Jurkat, Clone E6-1 (cell line): ENCODE measurements at regions not wholly inside any gene's neighbourhood (a gene's known extent, or its start where the extent isn't known, plus 50 kb on each side); places are given as distances from the start of the nearest gene placed in this dataset.

Experiments
- DNase-seq: peaks from one replicate; pipeline ENCODE4 v3.0.0-alpha.2; 2011; ENCODE audit warnings: low read depth, low spot score
- H3K4me3 ChIP-seq: 2 replicates; pipeline ENCODE4 v1.5.1; 2011; ENCODE audit warnings: mild to moderate bottlenecking, low read length, control low read depth, moderate library complexity

DNA sequence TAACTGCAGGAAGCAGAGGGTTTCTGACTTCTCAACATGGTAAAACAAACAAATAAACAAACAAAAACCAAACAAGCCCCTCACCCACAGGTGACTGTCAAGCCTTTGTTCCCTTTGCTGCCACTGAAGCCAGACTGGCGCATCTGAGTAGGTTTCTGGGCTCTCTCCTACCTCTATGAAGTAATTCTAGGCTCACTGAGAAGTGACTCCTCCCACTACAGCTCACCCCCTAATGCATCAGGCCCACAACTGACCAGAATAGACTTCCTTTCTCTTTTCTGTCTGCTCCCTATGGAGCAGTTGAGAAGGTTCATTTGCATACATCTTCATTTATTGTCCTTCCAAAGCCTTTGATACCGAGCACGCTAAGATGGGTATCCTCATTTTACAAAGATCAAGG is 77.0 kb upstream of the CCL2 start:
- DNase-seq, result no peak
- H3K4me3 ChIP-seq, result no peak overlapping the region

GRCh38 chr17:34182036-34182803 is 72.9 kb upstream of the CCL2 start:
- DNase-seq, result peak; percentile 52
- H3K4me3 ChIP-seq, result no peak overlapping the region

- DNase-seq, result no peak
- H3K4me3 ChIP-seq, result no peak overlapping the region
Observed at GRCh38 chr17:34195987-34196386, 59.1 kb upstream of the CCL2 start.

GRCh38 chr17:34198519-34198918 is 56.6 kb upstream of the CCL2 start:
- no peak for DNase-seq
- no peak overlapping the region for H3K4me3 ChIP-seq

GRCh38 chr17:34199454-34199853 is 55.6 kb upstream of the CCL2 start:
- H3K4me3 ChIP-seq, result no peak overlapping the region; the same call in 1 of the 2 replicates
- peak; percentile 67 for DNase-seq

- H3K4me3 ChIP-seq, result peak overlapping the region; percentile 23
- DNase-seq, result peak; percentile 93
Observed at GRCh38 chr17:34199932-34200534, 55.1 kb upstream of the CCL2 start.

- H3K4me3 ChIP-seq, result no peak overlapping the region
- no peak for DNase-seq
Observed at GRCh38 chr17:34201225-34201624, 53.9 kb upstream of the CCL2 start.

- no peak for DNase-seq
- no peak overlapping the region for H3K4me3 ChIP-seq
Observed at GRCh38 chr17:34201767-34202166, 53.3 kb upstream of the CCL2 start.

DNA sequence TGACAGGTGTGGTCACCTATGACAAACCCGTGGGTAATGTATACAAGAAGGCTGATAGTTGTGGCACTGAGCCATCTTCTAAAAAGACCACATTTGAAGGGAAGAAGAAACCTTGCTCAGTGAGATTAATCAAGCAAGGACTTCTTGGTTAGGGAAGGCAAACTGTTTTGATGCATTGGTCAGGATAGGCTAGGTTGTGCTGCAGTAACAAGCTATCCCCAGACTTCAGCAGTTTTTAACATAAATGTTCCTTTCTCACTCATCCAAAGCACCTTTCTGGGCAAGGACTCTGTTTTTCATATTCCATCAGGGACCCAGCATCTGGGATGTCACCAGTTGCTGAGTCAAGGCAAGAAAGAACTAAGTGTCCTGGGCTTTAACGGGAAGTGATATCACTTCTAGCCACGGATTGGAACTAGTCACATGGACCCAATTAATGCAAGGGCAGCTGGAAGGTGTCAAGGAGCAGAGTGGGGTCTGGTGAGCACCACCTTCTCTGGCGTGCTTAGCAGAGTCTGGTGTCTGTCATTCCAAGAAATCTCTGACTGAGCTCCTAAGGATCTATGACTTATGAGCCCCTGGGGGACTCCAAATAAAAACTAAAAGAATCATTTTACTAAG is 52.0 kb upstream of the CCL2 start:
- H3K4me3 ChIP-seq, result no peak overlapping the region
- no peak for DNase-seq

GRCh38 chr17:34204402-34204801 is 50.7 kb upstream of the CCL2 start:
- H3K4me3 ChIP-seq, result no peak overlapping the region
- DNase-seq, result no peak
